GM12878 (cell line): ENCODE measurements at regions not wholly inside any gene's neighbourhood (a gene's known extent, or its start where the extent isn't known, plus 50 kb on each side); places are given as distances from the start of the nearest gene placed in this dataset.

Experiments
- ATAC-seq: fragments of 200-7000 bp; cut with Tn5 transposase; 3 replicates; pipeline ENCODE4 v1.9.1; 2020; ENCODE audit warnings: mild to moderate bottlenecking, moderate library complexity
- BruUV-seq: library from RNA; stranded (reverse); fragments of 400-500 nt; replicated peaks from 2 replicates; lab custom pipeline; 2021; lab: Mats Ljungman, UMichigan
- CTCF ChIA-PET: fragments of 300-600 bp; sonication (Branson Sonifier 250); formaldehyde crosslinking; extraction: SDS; loops from one replicate; lab custom pipeline; 2021; ENCODE audit warnings: inconsistent platforms; lab: Yijun Ruan, JAX
- POLR2A ChIA-PET: fragments of 350-600 bp; formaldehyde crosslinking; extraction: SDS; loops from one replicate; lab custom pipeline; 2021; ENCODE audit warnings: inconsistent platforms; lab: Charles Lee
- RAD21 ChIA-PET: fragments of 300-600 bp; sonication (Branson Sonifier 250); formaldehyde crosslinking; loops from one replicate; lab custom pipeline; 2023; ENCODE audit warnings: antibody characterized with exemption; ENCODE audit not compliant: unreplicated experiment; lab: Charles Lee
- SMC1A ChIA-PET: fragments of 300-600 bp; sonication (Branson Sonifier 250); formaldehyde crosslinking; loops from one replicate; lab custom pipeline; 2023; ENCODE audit not compliant: unreplicated experiment, uncharacterized antibody; lab: Charles Lee
- DNase-seq: peaks from one replicate; pipeline ENCODE4 v3.0.0-alpha.2; 2011; ENCODE audit warnings: low read depth, low spot score
- FAIRE-seq: peaks from 3 replicates; lab custom pipeline; 2011; peaks lifted over from hg19 to GRCh38; lab: Jason Lieb, UNC
- H2AFZ ChIP-seq: 2 replicates; pipeline ENCODE4 v1.6.0; 2011; ENCODE audit warnings: low read depth, low read length, control low read depth; ENCODE audit not compliant: control insufficient read depth
- H3K27ac ChIP-seq: 2 replicates; pipeline ENCODE4 v1.5.1; 2011; ENCODE audit warnings: control low read depth; ENCODE audit not compliant: control insufficient read depth, insufficient read depth
- H3K27me3 ChIP-seq, 2 experiments: replicated peaks in 1 of 2; 2 replicates each; pipeline versions ENCODE4 v1.6.0 to v1.6.1; 2011; ENCODE audit warnings: low read length in 1 of 2; ENCODE audit not compliant: control insufficient read depth in 2 of 2, insufficient read depth in 2 of 2
- H3K36me3 ChIP-seq, 2 experiments: 2 replicates each; pipeline ENCODE4 v1.5.1; 2011; ENCODE audit warnings: low read length in 1 of 2; ENCODE audit not compliant: control insufficient read depth in 2 of 2, insufficient read depth in 2 of 2
- H3K4me1 ChIP-seq: 2 replicates; pipeline ENCODE4 v1.6.1; 2011; ENCODE audit warnings: mild to moderate bottlenecking, low read length, moderate library complexity, mixed read lengths; ENCODE audit not compliant: control insufficient read depth, insufficient read depth
- H3K4me2 ChIP-seq: 2 replicates; pipeline ENCODE4 v1.6.0; 2011; ENCODE audit warnings: control low read depth; ENCODE audit not compliant: control insufficient read depth, insufficient read depth
- H3K4me3 ChIP-seq: fragments of 200-600 bp; sonication (generic); 2 replicates; pipeline ENCODE4 v1.5.1; 2016
- H3K79me2 ChIP-seq: 2 replicates; pipeline ENCODE4 v1.6.0; 2011; ENCODE audit warnings: low read length; ENCODE audit not compliant: control insufficient read depth, insufficient read depth
- H3K9ac ChIP-seq: 2 replicates; pipeline ENCODE4 v1.8.0; 2011; ENCODE audit warnings: low read length, control low read depth, mixed read lengths; ENCODE audit not compliant: control insufficient read depth, insufficient read depth
- H3K9me3 ChIP-seq: replicated peaks from 3 replicates; pipeline ENCODE4 v1.5.1; 2011; ENCODE audit warnings: mild to moderate bottlenecking, low read length; ENCODE audit not compliant: control insufficient read depth, insufficient read depth
- H4K20me1 ChIP-seq: 2 replicates; pipeline ENCODE4 v1.6.0; 2011; ENCODE audit not compliant: control insufficient read depth, insufficient read depth
- NR2F1 ChIP-seq: fragments of 450-650 bp; conservative IDR thresholded peaks from 2 replicates; pipeline ENCODE4 v1.6.1; 2017; ENCODE audit warnings: mild to moderate bottlenecking
- POLR2AphosphoS2 ChIP-seq: IDR thresholded peaks from 2 replicates; pipeline ENCODE4 v1.6.1; 2011; ENCODE audit warnings: low read depth, mild to moderate bottlenecking, low read length, improper control_type of control experiment, moderate library complexity
- RAD51 ChIP-seq: fragments of 450-650 bp; IDR thresholded peaks from 2 replicates; pipeline ENCODE4 v1.6.1; 2016; ENCODE audit warnings: moderate library complexity, mild to moderate bottlenecking, inconsistent platforms
- SREBF2 ChIP-seq: IDR thresholded peaks from 2 replicates; pipeline ENCODE4 v1.6.1; 2012; ENCODE audit warnings: mild to moderate bottlenecking, low read length
- STAT3 ChIP-seq: IDR thresholded peaks from 2 replicates; pipeline ENCODE4 v1.6.1; 2011; ENCODE audit warnings: low read depth, low read length, improper control_type of control experiment
- TBL1XR1 ChIP-seq: IDR thresholded peaks from 2 replicates; pipeline ENCODE4 v1.6.1; 2012; ENCODE audit warnings: low read depth, low read length, improper control_type of control experiment
- ZNF622 ChIP-seq: fragments of 450-650 bp; IDR thresholded peaks from 2 replicates; pipeline ENCODE4 v1.6.1; 2017; ENCODE audit warnings: mild to moderate bottlenecking, inconsistent platforms
- WGBS: methylation state at CpG from one replicate; pipeline ENCODE4 v1.1.6; 2016; ENCODE audit warnings: low lambda C conversion rate; ENCODE audit not compliant: insufficient replicate concordance, insufficient coverage; ENCODE audit errors: missing lambda C conversion rate; 5-methylcytosine and 5-hydroxymethylcytosine counted together
- in situ Hi-C: fragments of 300-500 bp; cut with MboI; formaldehyde crosslinking; loops from 9 replicates; pipeline ENCODE4 v1.14.3; 2018; ENCODE audit warnings: mixed read lengths
- intact Hi-C: fragments of 100-400 bp; cut with micrococcal nuclease; formaldehyde crosslinking; loops from one replicate; pipeline ENCODE4 v1.14.2; 2022; ENCODE audit not compliant: unreplicated experiment
- TF ChIP-seq, protein P1 (sequence below): IDR thresholded peaks from 2 replicates; pipeline ENCODE4 v1.6.1; 2012; ENCODE audit warnings: low read length, inconsistent platforms
- TF ChIP-seq, protein P2 (sequence below): fragments of 450-650 bp; IDR thresholded peaks from 2 replicates; pipeline ENCODE4 v1.6.1; 2017; ENCODE audit warnings: mild to moderate bottlenecking
- TF ChIP-seq, protein P3 (sequence below): fragments of 450-650 bp; IDR thresholded peaks from 2 replicates; pipeline ENCODE4 v1.6.1; 2014; ENCODE audit warnings: mild to moderate bottlenecking
- TF ChIP-seq, protein P4 (sequence below): IDR thresholded peaks from 2 replicates; pipeline ENCODE4 v1.6.1; 2011; ENCODE audit warnings: low read depth, mild to moderate bottlenecking, low read length, moderate library complexity, borderline replicate concordance; ENCODE audit errors: extremely low read depth

DNA sequence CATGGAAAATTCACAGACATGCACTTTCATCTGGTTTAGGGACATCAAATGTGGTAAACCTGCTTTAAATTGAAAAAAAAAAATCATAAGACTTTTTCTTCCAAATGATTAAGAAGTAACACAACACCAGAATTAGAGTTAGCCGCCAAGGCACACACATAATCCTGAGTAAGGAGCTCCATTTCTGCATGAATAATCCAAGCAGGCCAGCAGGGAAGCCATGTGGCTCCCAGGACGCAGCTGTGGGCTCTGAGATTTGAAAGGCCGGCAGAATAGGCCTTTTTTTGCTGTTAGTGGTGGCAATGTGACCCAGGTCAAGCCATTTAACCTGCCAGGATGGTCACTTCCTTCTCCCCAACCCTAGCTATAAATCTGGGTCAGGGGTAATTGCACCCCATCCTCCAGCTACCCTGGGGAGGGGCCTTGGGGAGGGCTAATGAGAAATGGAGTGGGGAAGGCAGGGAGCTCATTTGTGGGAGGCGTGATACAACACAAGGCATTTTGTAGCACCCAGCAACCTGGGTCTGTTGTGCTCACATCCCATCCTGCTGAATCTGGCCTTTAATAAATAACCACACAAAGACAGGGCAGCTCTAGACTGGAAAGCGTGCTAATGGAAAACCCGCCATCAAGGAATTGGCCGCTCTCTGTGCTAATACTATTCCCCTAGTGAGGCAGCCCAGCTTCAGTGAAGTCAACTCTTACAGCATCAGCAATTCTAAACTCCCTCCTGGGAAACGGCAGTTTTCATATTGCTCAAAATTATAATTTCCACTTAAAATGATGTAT is 178.5 kb downstream of the RHOU start:
- FAIRE-seq = no peak
- H3K36me3 ChIP-seq = no peaks in the 10 kb centered on the region
- no TSS peak for BruUV-seq
- 35% methylated on average over 8 of the region's 8 CpGs for WGBS
- H2AFZ ChIP-seq = no peak overlapping the region
- intact Hi-C loops = no loop called here
- ChIA-PET CTCF (interaction anchor here (0.5 kb wide), 1 partner anchor 17 kb away, joined by 3 read pairs; no protein-coding TSS in a partner anchor), SMC1A (no interaction called here), RAD21 (no interaction called here), POLR2A (no interaction called here)
- no peaks in the 10 kb centered on the region for H3K4me1 ChIP-seq
- H4K20me1 ChIP-seq = no peaks in the 10 kb centered on the region
- no peak overlapping the region for H3K4me3 ChIP-seq
- no peak for ATAC-seq
- TF ChIP-seq TBL1XR1 = no peak
- no peak for TF ChIP-seq RAD51
- TF ChIP-seq, protein P1, sequence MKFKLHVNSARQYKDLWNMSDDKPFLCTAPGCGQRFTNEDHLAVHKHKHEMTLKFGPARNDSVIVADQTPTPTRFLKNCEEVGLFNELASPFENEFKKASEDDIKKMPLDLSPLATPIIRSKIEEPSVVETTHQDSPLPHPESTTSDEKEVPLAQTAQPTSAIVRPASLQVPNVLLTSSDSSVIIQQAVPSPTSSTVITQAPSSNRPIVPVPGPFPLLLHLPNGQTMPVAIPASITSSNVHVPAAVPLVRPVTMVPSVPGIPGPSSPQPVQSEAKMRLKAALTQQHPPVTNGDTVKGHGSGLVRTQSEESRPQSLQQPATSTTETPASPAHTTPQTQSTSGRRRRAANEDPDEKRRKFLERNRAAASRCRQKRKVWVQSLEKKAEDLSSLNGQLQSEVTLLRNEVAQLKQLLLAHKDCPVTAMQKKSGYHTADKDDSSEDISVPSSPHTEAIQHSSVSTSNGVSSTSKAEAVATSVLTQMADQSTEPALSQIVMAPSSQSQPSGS = no peak
- TF ChIP-seq SREBF2 = no peak
- no peak for TF ChIP-seq ZNF622
- TF ChIP-seq, protein P2, sequence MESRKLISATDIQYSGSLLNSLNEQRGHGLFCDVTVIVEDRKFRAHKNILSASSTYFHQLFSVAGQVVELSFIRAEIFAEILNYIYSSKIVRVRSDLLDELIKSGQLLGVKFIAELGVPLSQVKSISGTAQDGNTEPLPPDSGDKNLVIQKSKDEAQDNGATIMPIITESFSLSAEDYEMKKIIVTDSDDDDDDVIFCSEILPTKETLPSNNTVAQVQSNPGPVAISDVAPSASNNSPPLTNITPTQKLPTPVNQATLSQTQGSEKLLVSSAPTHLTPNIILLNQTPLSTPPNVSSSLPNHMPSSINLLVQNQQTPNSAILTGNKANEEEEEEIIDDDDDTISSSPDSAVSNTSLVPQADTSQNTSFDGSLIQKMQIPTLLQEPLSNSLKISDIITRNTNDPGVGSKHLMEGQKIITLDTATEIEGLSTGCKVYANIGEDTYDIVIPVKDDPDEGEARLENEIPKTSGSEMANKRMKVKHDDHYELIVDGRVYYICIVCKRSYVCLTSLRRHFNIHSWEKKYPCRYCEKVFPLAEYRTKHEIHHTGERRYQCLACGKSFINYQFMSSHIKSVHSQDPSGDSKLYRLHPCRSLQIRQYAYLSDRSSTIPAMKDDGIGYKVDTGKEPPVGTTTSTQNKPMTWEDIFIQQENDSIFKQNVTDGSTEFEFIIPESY = no peak
- no peak for TF ChIP-seq NR2F1
- TF ChIP-seq, protein P3, sequence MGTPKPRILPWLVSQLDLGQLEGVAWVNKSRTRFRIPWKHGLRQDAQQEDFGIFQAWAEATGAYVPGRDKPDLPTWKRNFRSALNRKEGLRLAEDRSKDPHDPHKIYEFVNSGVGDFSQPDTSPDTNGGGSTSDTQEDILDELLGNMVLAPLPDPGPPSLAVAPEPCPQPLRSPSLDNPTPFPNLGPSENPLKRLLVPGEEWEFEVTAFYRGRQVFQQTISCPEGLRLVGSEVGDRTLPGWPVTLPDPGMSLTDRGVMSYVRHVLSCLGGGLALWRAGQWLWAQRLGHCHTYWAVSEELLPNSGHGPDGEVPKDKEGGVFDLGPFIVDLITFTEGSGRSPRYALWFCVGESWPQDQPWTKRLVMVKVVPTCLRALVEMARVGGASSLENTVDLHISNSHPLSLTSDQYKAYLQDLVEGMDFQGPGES = no peak
- TF ChIP-seq, protein P4, sequence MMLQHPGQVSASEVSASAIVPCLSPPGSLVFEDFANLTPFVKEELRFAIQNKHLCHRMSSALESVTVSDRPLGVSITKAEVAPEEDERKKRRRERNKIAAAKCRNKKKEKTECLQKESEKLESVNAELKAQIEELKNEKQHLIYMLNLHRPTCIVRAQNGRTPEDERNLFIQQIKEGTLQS = no peak
- TF ChIP-seq STAT3 = no peak
- TF ChIP-seq POLR2AphosphoS2 = no peak
- H3K27ac ChIP-seq = no peak overlapping the region
- no peaks in the 10 kb centered on the region; a peak in 2 of 4 replicates for H3K27me3 ChIP-seq
- in situ Hi-C loops = no loop called here
- H3K9ac ChIP-seq = no peak overlapping the region
- no peaks in the 10 kb centered on the region for H3K9me3 ChIP-seq
- H3K79me2 ChIP-seq = no peaks in the 10 kb centered on the region
- no peak overlapping the region for H3K4me2 ChIP-seq
- DNase-seq = no peak
